C4-2B (cell line): ENCODE measurements at regions not wholly inside any gene's neighbourhood (a gene's known extent, or its start where the extent isn't known, plus 50 kb on each side); places are given as distances from the start of the nearest gene placed in this dataset.

ENCODE experiments used
- ZFX ChIP-seq: fragments of 450-650 bp; IDR thresholded peaks from 2 replicates; pipeline ENCODE4 v1.6.1; 2017
- TF ChIP-seq, protein P1 (sequence below): fragments of 450-650 bp; conservative IDR thresholded peaks from 2 replicates; pipeline ENCODE4 v1.5.1; 2017; ENCODE audit warnings: mild to moderate bottlenecking

DNA sequence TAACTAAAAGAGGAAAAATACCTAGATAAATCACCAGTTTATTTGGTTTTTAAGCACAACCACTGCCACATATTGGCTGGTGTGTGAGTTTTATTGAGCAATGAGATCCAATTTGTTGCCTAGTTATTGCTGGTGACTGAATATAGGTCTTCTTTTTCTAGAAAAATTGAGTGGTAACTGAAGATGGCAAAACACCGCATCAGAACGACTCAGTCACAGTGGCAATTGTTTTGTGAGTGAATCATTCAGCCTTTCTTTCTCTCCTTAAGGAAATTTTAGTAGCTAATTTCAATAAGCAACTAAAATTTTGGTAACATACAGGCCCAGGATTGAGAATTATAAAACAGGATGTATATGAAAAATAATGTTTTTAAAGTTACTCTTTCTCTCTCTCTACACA lies 533.0 kb downstream of the KCNA4 start:
- TF ChIP-seq, protein P1, sequence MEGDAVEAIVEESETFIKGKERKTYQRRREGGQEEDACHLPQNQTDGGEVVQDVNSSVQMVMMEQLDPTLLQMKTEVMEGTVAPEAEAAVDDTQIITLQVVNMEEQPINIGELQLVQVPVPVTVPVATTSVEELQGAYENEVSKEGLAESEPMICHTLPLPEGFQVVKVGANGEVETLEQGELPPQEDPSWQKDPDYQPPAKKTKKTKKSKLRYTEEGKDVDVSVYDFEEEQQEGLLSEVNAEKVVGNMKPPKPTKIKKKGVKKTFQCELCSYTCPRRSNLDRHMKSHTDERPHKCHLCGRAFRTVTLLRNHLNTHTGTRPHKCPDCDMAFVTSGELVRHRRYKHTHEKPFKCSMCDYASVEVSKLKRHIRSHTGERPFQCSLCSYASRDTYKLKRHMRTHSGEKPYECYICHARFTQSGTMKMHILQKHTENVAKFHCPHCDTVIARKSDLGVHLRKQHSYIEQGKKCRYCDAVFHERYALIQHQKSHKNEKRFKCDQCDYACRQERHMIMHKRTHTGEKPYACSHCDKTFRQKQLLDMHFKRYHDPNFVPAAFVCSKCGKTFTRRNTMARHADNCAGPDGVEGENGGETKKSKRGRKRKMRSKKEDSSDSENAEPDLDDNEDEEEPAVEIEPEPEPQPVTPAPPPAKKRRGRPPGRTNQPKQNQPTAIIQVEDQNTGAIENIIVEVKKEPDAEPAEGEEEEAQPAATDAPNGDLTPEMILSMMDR = no peak
- no peak for TF ChIP-seq ZFX
